HEK293T (cell line): ENCODE measurements at regions not wholly inside any gene's neighbourhood (a gene's known extent, or its start where the extent isn't known, plus 50 kb on each side); places are given as distances from the start of the nearest gene placed in this dataset.

Source experiments
- CTCF ChIA-PET: fragments of 350-600 bp; formaldehyde crosslinking; extraction: SDS; loops from one replicate; lab custom pipeline; 2021; ENCODE audit warnings: antibody characterized with exemption, inconsistent platforms; lab: Yijun Ruan, JAX
- POLR2A ChIA-PET: fragments of 350-600 bp; formaldehyde crosslinking; extraction: SDS; loops from one replicate; lab custom pipeline; 2020; ENCODE audit warnings: antibody characterized with exemption, inconsistent platforms; lab: Yijun Ruan, JAX
- DNase-seq: peaks from one replicate; pipeline ENCODE4 v3.0.0; 2012; ENCODE audit warnings: mixed read lengths; ENCODE audit errors: extremely low spot score
- ARNT ChIP-seq: fragments of 450-650 bp; IDR thresholded peaks from 2 replicates; pipeline ENCODE4 v1.6.1; 2017; ENCODE audit warnings: mild to moderate bottlenecking
- BHLHE40 ChIP-seq: fragments of 450-650 bp; IDR thresholded peaks from 2 replicates; pipeline ENCODE4 v1.6.1; 2016; ENCODE audit warnings: mild to moderate bottlenecking, moderate library complexity, borderline replicate concordance
- CTBP1 ChIP-seq: fragments of 450-650 bp; IDR thresholded peaks from 2 replicates; pipeline ENCODE4 v1.6.1; 2016; ENCODE audit warnings: borderline replicate concordance
- ELF4 ChIP-seq: fragments of 450-650 bp; IDR thresholded peaks from 2 replicates; pipeline ENCODE4 v1.6.1; 2017; ENCODE audit warnings: antibody characterized with exemption
- FOXA1 ChIP-seq: fragments of 450-650 bp; IDR thresholded peaks from 2 replicates; pipeline ENCODE4 v1.6.1; 2016; ENCODE audit warnings: mild to moderate bottlenecking
- FOXK2 ChIP-seq: fragments of 450-650 bp; IDR thresholded peaks from 2 replicates; pipeline ENCODE4 v1.6.1; 2016; ENCODE audit warnings: mild to moderate bottlenecking
- FOXM1 ChIP-seq: fragments of 450-650 bp; IDR thresholded peaks from 2 replicates; pipeline ENCODE4 v1.6.1; 2017; ENCODE audit warnings: mild to moderate bottlenecking, borderline replicate concordance
- HDGF ChIP-seq: fragments of 450-650 bp; IDR thresholded peaks from 2 replicates; pipeline ENCODE4 v1.6.1; 2017; ENCODE audit warnings: antibody characterized with exemption, borderline replicate concordance
- L3MBTL2 ChIP-seq: fragments of 450-650 bp; conservative IDR thresholded peaks from 2 replicates; pipeline ENCODE4 v1.6.1; 2016; ENCODE audit warnings: mild to moderate bottlenecking
- LEF1 ChIP-seq: fragments of 450-650 bp; IDR thresholded peaks from 2 replicates; pipeline ENCODE4 v1.6.1; 2017; ENCODE audit warnings: mild to moderate bottlenecking, borderline replicate concordance
- NFRKB ChIP-seq: fragments of 450-650 bp; IDR thresholded peaks from 2 replicates; pipeline ENCODE4 v1.6.1; 2016; ENCODE audit warnings: mild to moderate bottlenecking, moderate library complexity
- SP1 ChIP-seq: fragments of 450-650 bp; IDR thresholded peaks from 2 replicates; pipeline ENCODE4 v1.6.1; 2017
- SUZ12 ChIP-seq: fragments of 450-650 bp; IDR thresholded peaks from 2 replicates; pipeline ENCODE4 v1.6.1; 2016; ENCODE audit warnings: mild to moderate bottlenecking
- TARDBP ChIP-seq: fragments of 450-650 bp; IDR thresholded peaks from 2 replicates; pipeline ENCODE4 v1.6.1; 2016
- ZNF384 ChIP-seq: fragments of 450-650 bp; IDR thresholded peaks from 2 replicates; pipeline ENCODE4 v1.6.1; 2016
- TF ChIP-seq, protein P1 (sequence below): fragments of 450-650 bp; IDR thresholded peaks from 2 replicates; pipeline ENCODE4 v1.6.1; 2016

- ChIA-PET CTCF (no interaction called here), POLR2A (no interaction called here)
- TF ChIP-seq ARNT (no peak), NFRKB (no peak)
- DNase-seq = no peak
These were observed 988.1 kb upstream of the B3GALT2 start for GRCh38 chr1:194174528-194174927.

DNA sequence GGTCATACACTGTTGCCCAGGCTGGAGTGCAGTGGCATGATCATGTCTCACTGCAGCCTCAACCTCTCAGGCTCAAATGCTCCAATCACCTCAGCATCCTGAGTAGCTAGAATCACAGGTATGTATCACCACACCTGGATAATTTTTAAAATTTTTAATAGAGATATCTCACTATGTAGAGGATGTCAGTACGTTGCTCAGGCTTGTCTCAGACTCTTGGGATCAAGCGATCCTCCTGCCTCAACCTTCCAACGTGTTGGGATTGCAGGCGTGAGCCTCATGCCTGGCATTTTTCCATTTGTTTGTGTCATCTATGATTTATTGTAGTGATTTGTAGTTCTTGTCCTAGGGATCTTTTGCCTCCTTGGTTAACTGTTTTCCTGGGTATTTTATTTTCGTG, 985.2 kb upstream of the B3GALT2 start:
- CTCF ChIA-PET = no interaction called here
- no peak for DNase-seq
- POLR2A ChIA-PET = no interaction called here
- TF ChIP-seq FOXK2 = no peak
- TF ChIP-seq HDGF = no peak
- TF ChIP-seq SUZ12 = no peak
- TF ChIP-seq, protein P1, sequence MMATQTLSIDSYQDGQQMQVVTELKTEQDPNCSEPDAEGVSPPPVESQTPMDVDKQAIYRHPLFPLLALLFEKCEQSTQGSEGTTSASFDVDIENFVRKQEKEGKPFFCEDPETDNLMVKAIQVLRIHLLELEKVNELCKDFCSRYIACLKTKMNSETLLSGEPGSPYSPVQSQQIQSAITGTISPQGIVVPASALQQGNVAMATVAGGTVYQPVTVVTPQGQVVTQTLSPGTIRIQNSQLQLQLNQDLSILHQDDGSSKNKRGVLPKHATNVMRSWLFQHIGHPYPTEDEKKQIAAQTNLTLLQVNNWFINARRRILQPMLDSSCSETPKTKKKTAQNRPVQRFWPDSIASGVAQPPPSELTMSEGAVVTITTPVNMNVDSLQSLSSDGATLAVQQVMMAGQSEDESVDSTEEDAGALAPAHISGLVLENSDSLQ = 0 out of 2 replicates have a peak, but pooled peaks have one; percentile 17
- no peak for TF ChIP-seq L3MBTL2

- TF ChIP-seq TARDBP (no peak), FOXK2 (no peak), FOXA1 (no peak), ZNF384 (no peak), HDGF (no peak), ARNT (no peak), L3MBTL2 (no peak), CTBP1 (no peak), FOXM1 (no peak), BHLHE40 (no peak), SP1 (no peak), LEF1 (no peak), NFRKB (no peak), ELF4 (no peak), SUZ12 (no peak)
- TF ChIP-seq, protein P1 = no peak
- POLR2A ChIA-PET = no interaction called here
- no peak for DNase-seq
- CTCF ChIA-PET = no interaction called here
These were observed 981.7 kb upstream of the B3GALT2 start for GRCh38 chr1:194167956-194168640.

GRCh38 chr1:194164755-194165154, 978.3 kb upstream of the B3GALT2 start:
- ChIA-PET CTCF (no interaction called here), POLR2A (no interaction called here)
- no peak for TF ChIP-seq LEF1
- DNase-seq = no peak

GRCh38 chr1:194161591-194161990, 975.2 kb upstream of the B3GALT2 start:
- POLR2A ChIA-PET = no interaction called here
- TF ChIP-seq CTBP1 (no peak), ARNT (no peak), SUZ12 (no peak), NFRKB (no peak), LEF1 (no peak)
- CTCF ChIA-PET = no interaction called here
- no peak for DNase-seq

- DNase-seq = peak; percentile 10
- CTCF ChIA-PET = no interaction called here
- POLR2A ChIA-PET = no interaction called here
- TF ChIP-seq FOXA1 = no peak
- no peak for TF ChIP-seq LEF1
- no peak for TF ChIP-seq ELF4
- TF ChIP-seq SP1 = no peak
- no peak for TF ChIP-seq BHLHE40
- no peak for TF ChIP-seq CTBP1
- TF ChIP-seq FOXM1 = no peak
These were observed 973.5 kb upstream of the B3GALT2 start for GRCh38 chr1:194159941-194160340.

DNA sequence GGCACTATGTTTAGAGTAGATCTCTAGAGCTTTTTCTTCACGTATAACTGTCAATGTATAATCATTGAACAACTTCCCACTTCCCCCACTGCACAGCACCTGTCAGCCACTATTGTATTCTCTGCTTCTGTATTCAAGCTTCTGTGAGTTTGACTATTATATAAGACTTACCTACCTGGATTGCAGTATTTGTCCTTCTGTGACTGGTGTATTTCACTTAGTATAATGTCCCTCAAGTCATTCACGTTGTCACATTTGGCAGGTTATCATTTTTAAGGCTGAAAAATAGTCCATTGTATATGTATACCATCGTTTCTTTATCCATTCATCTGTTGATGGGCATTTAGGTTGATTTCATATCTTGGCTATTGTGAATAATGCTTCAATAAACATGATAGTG, 969.5 kb upstream of the B3GALT2 start:
- no peak for TF ChIP-seq BHLHE40
- no peak for TF ChIP-seq CTBP1
- no peak for TF ChIP-seq ZNF384
- TF ChIP-seq NFRKB = no peak
- TF ChIP-seq LEF1 = no peak
- TF ChIP-seq SUZ12 = no peak
- no peak for TF ChIP-seq L3MBTL2
- no peak for TF ChIP-seq SP1
- TF ChIP-seq FOXA1 = no peak
- TF ChIP-seq FOXM1 = no peak
- TF ChIP-seq FOXK2 = no peak
- TF ChIP-seq TARDBP = no peak
- no peak for TF ChIP-seq HDGF
- TF ChIP-seq, protein P1 = no peak
- no peak for TF ChIP-seq ELF4
- no peak for TF ChIP-seq ARNT
- POLR2A ChIA-PET = no interaction called here
- CTCF ChIA-PET = no interaction called here
- no peak for DNase-seq
